ENCODE measurements at regions not wholly inside any gene's neighbourhood (a gene's known extent, or its start where the extent isn't known, plus 50 kb on each side); places are given as distances from the start of the nearest gene placed in this dataset.

DNA sequence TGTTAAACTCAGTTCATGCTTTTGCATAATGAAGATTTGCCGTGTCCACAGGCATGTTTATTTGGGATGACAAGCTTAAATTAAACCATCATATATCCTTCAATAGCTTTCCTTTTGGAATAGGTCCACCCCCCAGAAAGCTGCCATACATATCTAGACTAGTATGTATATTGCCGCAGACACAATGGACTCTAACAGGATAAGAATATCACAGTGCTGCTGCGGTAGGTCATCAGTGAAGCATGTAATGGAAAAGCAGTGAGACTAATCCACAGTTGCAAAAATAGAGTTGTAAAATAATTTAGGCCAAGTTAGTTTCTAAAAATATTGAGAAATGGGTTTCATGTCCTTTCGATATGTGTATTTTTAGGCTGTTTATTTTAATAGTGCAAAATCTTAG lies 819.9 kb upstream of the DPPA4 start:
- Histone ChIP-seq H3K4me3 (ENCODE audit: low read length in 2 of 2) (no peak overlapping the region), H3K9me3 (ENCODE audit: control insufficient read depth in 2 of 2, low read length in 2 of 2) (no peaks in the 10 kb centered on the region), H3K27ac (ENCODE audit: low read length) (no peak overlapping the region), H3K27me3 (ENCODE audit: control insufficient read depth in 1 of 2, insufficient read depth in 2 of 2, low read length in 2 of 2) (no peaks in the 10 kb centered on the region), H3K9ac (ENCODE audit: low read length in 2 of 2) (no peak overlapping the region), H3K36me3 (ENCODE audit: control insufficient read depth in 2 of 2, insufficient read depth in 2 of 2, low read length in 2 of 2) (no peaks in the 10 kb centered on the region), H3K4me1 (ENCODE audit: control insufficient read depth, insufficient read depth, low read length) (no peaks in the 10 kb centered on the region)

DNA sequence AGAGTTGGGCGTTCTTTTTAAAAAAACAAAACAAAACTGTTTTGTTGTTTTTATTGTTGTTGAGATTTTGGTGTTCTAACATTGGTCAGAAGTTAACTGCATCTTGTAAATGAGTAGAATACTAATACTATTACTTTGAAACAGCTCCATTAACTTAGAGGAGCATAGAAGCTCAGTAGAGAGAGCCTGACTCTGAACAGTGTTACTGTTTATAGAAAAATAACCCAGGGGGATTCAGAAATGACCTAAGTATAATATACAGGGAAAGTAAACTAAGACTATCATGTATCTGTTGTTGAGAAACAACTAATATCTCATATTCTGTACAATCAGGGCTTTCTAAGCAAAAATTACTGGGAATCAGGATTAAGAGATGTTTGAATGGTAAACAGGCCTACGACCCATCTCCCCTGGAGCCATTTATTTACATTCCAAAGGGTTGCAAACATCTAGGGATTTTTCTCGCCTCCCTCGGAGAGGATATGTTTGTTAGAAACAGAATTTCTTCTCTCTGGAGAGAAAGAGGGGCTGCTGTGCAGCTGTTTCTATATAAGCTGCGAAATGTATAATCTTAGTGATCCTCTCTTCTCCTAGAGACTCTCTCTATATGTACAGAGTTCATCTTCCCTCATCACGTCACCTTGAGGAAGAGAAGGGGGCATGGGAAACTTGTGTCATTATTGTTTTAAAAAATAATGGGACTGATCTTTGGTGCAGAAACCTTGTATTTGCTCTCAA lies 827.5 kb upstream of the DPPA4 start:
- H3K4me1 ChIP-seq (ENCODE audit: control insufficient read depth, insufficient read depth, low read length), result no peaks in the 10 kb centered on the region
- no peak overlapping the region for H3K27ac ChIP-seq (ENCODE audit: low read length)
- no peak overlapping the region for H3K9ac ChIP-seq (ENCODE audit: low read length in 2 of 2)
- no peaks in the 10 kb centered on the region for H3K36me3 ChIP-seq (ENCODE audit: control insufficient read depth in 2 of 2, insufficient read depth in 2 of 2, low read length in 2 of 2)
- no peaks in the 10 kb centered on the region for H3K27me3 ChIP-seq (ENCODE audit: control insufficient read depth in 1 of 2, insufficient read depth in 2 of 2, low read length in 2 of 2)
- no peak overlapping the region for H3K4me3 ChIP-seq (ENCODE audit: low read length in 2 of 2)
- no peaks in the 10 kb centered on the region for H3K9me3 ChIP-seq (ENCODE audit: control insufficient read depth in 2 of 2, low read length in 2 of 2)

- Histone ChIP-seq H3K9me3 (ENCODE audit: control insufficient read depth in 2 of 2, low read length in 2 of 2) (no peaks in the 10 kb centered on the region), H3K9ac (ENCODE audit: low read length in 2 of 2) (no peak overlapping the region), H3K4me1 (ENCODE audit: control insufficient read depth, insufficient read depth, low read length) (no peaks in the 10 kb centered on the region), H3K4me3 (ENCODE audit: low read length in 2 of 2) (no peak overlapping the region), H3K36me3 (ENCODE audit: control insufficient read depth in 2 of 2, insufficient read depth in 2 of 2, low read length in 2 of 2) (no peaks in the 10 kb centered on the region), H3K27ac (ENCODE audit: low read length) (no peak overlapping the region), H3K27me3 (ENCODE audit: control insufficient read depth in 1 of 2, insufficient read depth in 2 of 2, low read length in 2 of 2) (no peaks in the 10 kb centered on the region)
Measured at GRCh38 chr3:110165370-110165743, 828.0 kb upstream of the DPPA4 start.

- no peaks in the 10 kb centered on the region for H3K4me1 ChIP-seq (ENCODE audit: control insufficient read depth, insufficient read depth, low read length)
- no peaks in the 10 kb centered on the region for H3K36me3 ChIP-seq (ENCODE audit: control insufficient read depth in 2 of 2, insufficient read depth in 2 of 2, low read length in 2 of 2)
- H3K27me3 ChIP-seq (ENCODE audit: control insufficient read depth in 1 of 2, insufficient read depth in 2 of 2, low read length in 2 of 2), result no peaks in the 10 kb centered on the region
- no peak overlapping the region for H3K4me3 ChIP-seq (ENCODE audit: low read length in 2 of 2)
- H3K9me3 ChIP-seq (ENCODE audit: control insufficient read depth in 2 of 2, low read length in 2 of 2), result no peaks in the 10 kb centered on the region
- H3K9ac ChIP-seq (ENCODE audit: low read length in 2 of 2), result no peak overlapping the region
- no peak overlapping the region for H3K27ac ChIP-seq (ENCODE audit: low read length)
Measured at GRCh38 chr3:110165753-110166152, 828.4 kb upstream of the DPPA4 start.

- Histone ChIP-seq H3K9me3 (ENCODE audit: control insufficient read depth in 2 of 2, low read length in 2 of 2) (no peaks in the 10 kb centered on the region), H3K4me3 (ENCODE audit: low read length in 2 of 2) (no peak overlapping the region), H3K4me1 (ENCODE audit: control insufficient read depth, insufficient read depth, low read length) (no peaks in the 10 kb centered on the region), H3K27me3 (ENCODE audit: control insufficient read depth in 1 of 2, insufficient read depth in 2 of 2, low read length in 2 of 2) (no peaks in the 10 kb centered on the region), H3K9ac (ENCODE audit: low read length in 2 of 2) (no peak overlapping the region), H3K27ac (ENCODE audit: low read length) (no peak overlapping the region), H3K36me3 (ENCODE audit: control insufficient read depth in 2 of 2, insufficient read depth in 2 of 2, low read length in 2 of 2) (no peaks in the 10 kb centered on the region)
Measured at GRCh38 chr3:110166791-110167190, 829.4 kb upstream of the DPPA4 start.

DNA sequence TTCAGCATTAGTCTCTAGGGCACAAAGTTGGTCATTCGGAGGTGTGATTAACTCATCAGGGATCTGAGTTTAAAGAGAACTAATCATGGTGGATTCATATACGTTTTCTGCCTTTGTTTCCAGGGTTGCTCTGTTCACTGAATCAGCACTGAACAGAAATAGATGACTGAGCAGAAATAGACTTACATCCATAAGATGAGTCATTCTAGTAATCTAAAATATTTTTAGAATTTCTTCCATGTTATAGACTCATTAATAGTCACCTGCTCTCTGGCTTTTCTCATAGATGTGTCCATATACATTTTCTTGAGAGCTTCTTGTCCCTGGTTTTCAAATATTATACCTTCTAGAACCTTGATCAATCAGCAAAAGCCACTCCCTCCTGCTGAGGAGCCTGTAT lies 837.6 kb upstream of the DPPA4 start:
- H3K4me1 ChIP-seq (ENCODE audit: control insufficient read depth, insufficient read depth, low read length), result no peaks in the 10 kb centered on the region
- no peaks in the 10 kb centered on the region for H3K9me3 ChIP-seq (ENCODE audit: control insufficient read depth in 2 of 2, low read length in 2 of 2)
- H3K36me3 ChIP-seq (ENCODE audit: control insufficient read depth in 2 of 2, insufficient read depth in 2 of 2, low read length in 2 of 2), result no peaks in the 10 kb centered on the region
- no peak overlapping the region for H3K9ac ChIP-seq (ENCODE audit: low read length in 2 of 2)
- H3K27me3 ChIP-seq (ENCODE audit: control insufficient read depth in 1 of 2, insufficient read depth in 2 of 2, low read length in 2 of 2), result no peaks in the 10 kb centered on the region
- H3K4me3 ChIP-seq (ENCODE audit: low read length in 2 of 2), result no peak overlapping the region
- H3K27ac ChIP-seq (ENCODE audit: low read length), result no peak overlapping the region

- Histone ChIP-seq H3K9me3 (ENCODE audit: control insufficient read depth in 2 of 2, low read length in 2 of 2) (no peaks in the 10 kb centered on the region), H3K27ac (ENCODE audit: low read length) (no peak overlapping the region), H3K36me3 (ENCODE audit: control insufficient read depth in 2 of 2, insufficient read depth in 2 of 2, low read length in 2 of 2) (no peaks in the 10 kb centered on the region), H3K9ac (ENCODE audit: low read length in 2 of 2) (no peak overlapping the region), H3K27me3 (ENCODE audit: control insufficient read depth in 1 of 2, insufficient read depth in 2 of 2, low read length in 2 of 2) (no peaks in the 10 kb centered on the region), H3K4me3 (ENCODE audit: low read length in 2 of 2) (no peak overlapping the region), H3K4me1 (ENCODE audit: control insufficient read depth, insufficient read depth, low read length) (peaks cover 4% of the 10 kb centered on the region)
Measured at GRCh38 chr3:110178965-110179364, 841.6 kb upstream of the DPPA4 start.

DNA sequence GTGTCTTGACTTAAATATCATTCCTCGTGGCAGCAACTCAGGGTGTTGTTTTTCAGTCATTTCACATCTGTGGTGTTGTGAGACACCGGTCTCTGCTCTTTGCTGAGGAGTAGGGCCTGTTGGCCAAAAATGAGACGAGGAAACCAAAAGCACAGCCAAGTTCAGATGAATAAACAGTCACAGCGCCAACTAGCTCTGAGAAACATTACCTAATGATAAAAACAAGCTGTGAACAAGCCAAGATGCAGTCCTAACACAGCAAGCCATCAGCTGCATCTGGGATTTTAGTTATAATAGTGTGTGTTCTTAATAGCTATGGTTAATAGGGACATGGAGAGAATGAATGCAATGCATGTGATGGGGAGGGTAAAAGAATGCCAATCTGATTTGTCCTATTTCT lies 843.4 kb upstream of the DPPA4 start:
- peaks cover 4% of the 10 kb centered on the region for H3K4me1 ChIP-seq (ENCODE audit: control insufficient read depth, insufficient read depth, low read length)
- H3K27ac ChIP-seq (ENCODE audit: low read length), result no peak overlapping the region
- no peaks in the 10 kb centered on the region for H3K27me3 ChIP-seq (ENCODE audit: control insufficient read depth in 1 of 2, insufficient read depth in 2 of 2, low read length in 2 of 2)
- no peaks in the 10 kb centered on the region for H3K9me3 ChIP-seq (ENCODE audit: control insufficient read depth in 2 of 2, low read length in 2 of 2)
- H3K9ac ChIP-seq (ENCODE audit: low read length in 2 of 2), result no peak overlapping the region
- H3K36me3 ChIP-seq (ENCODE audit: control insufficient read depth in 2 of 2, insufficient read depth in 2 of 2, low read length in 2 of 2), result no peaks in the 10 kb centered on the region
- H3K4me3 ChIP-seq (ENCODE audit: low read length in 2 of 2), result peak overlapping the region in 1 of 2 donors; percentile 35

- peaks cover 4% of the 10 kb centered on the region for H3K4me1 ChIP-seq (ENCODE audit: control insufficient read depth, insufficient read depth, low read length)
- H3K27ac ChIP-seq (ENCODE audit: low read length), result no peak overlapping the region
- H3K36me3 ChIP-seq (ENCODE audit: control insufficient read depth in 2 of 2, insufficient read depth in 2 of 2, low read length in 2 of 2), result no peaks in the 10 kb centered on the region
- no peaks in the 10 kb centered on the region for H3K27me3 ChIP-seq (ENCODE audit: control insufficient read depth in 1 of 2, insufficient read depth in 2 of 2, low read length in 2 of 2)
- H3K9me3 ChIP-seq (ENCODE audit: control insufficient read depth in 2 of 2, low read length in 2 of 2), result no peaks in the 10 kb centered on the region
- H3K4me3 ChIP-seq (ENCODE audit: low read length in 2 of 2), result no peak overlapping the region
- no peak overlapping the region for H3K9ac ChIP-seq (ENCODE audit: low read length in 2 of 2)
Measured at GRCh38 chr3:110181226-110181625, 843.9 kb upstream of the DPPA4 start.

DNA sequence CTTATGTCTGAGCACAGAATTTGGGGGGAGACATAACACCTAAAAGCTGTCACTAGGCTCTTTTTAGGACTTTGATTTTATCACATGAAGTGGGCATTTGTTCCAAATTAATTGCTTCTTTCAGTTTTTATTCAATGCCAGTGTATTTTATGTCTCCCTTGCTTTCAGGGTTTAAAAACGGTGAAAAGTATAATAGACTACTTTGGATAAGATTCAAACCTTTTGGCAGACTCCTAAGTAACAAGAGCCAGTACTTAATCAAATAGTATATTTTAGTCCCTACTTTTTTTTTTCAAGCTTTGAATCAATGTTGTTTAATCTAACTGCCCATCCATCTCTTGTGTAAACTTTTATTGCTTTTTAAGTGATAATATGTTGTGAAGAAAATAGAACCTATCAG lies 847.2 kb upstream of the DPPA4 start:
- Histone ChIP-seq H3K27ac (ENCODE audit: low read length) (no peak overlapping the region), H3K36me3 (ENCODE audit: control insufficient read depth in 2 of 2, insufficient read depth in 2 of 2, low read length in 2 of 2) (no peaks in the 10 kb centered on the region), H3K27me3 (ENCODE audit: control insufficient read depth in 1 of 2, insufficient read depth in 2 of 2, low read length in 2 of 2) (no peaks in the 10 kb centered on the region), H3K9ac (ENCODE audit: low read length in 2 of 2) (no peak overlapping the region), H3K4me1 (ENCODE audit: control insufficient read depth, insufficient read depth, low read length) (peaks cover 4% of the 10 kb centered on the region), H3K9me3 (ENCODE audit: control insufficient read depth in 2 of 2, low read length in 2 of 2) (no peaks in the 10 kb centered on the region), H3K4me3 (ENCODE audit: low read length in 2 of 2) (no peak overlapping the region)

DNA sequence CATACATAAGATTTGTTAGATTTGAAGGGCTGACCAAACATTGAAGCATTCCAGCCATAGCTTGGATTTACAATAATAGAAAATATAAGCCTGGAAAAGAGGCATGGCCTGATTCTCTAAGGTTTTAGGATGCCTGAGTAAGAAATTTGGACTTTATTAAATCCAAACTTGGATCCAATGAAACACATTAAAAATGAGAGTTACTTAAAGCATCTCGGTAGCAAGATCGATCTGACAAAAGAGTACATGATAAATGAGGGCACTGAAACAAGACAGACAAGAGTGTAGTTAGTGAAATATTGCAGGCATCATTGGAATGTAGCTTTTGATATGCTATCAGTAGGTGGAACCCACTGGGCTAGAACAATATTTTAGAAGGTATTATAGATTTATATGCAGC lies 855.7 kb upstream of the DPPA4 start:
- Histone ChIP-seq H3K9ac (ENCODE audit: low read length in 2 of 2) (no peak overlapping the region), H3K9me3 (ENCODE audit: control insufficient read depth in 2 of 2, low read length in 2 of 2) (no peaks in the 10 kb centered on the region), H3K27ac (ENCODE audit: low read length) (no peak overlapping the region), H3K36me3 (ENCODE audit: control insufficient read depth in 2 of 2, insufficient read depth in 2 of 2, low read length in 2 of 2) (no peaks in the 10 kb centered on the region), H3K4me1 (ENCODE audit: control insufficient read depth, insufficient read depth, low read length) (no peaks in the 10 kb centered on the region), H3K4me3 (ENCODE audit: low read length in 2 of 2) (no peak overlapping the region), H3K27me3 (ENCODE audit: control insufficient read depth in 1 of 2, insufficient read depth in 2 of 2, low read length in 2 of 2) (no peaks in the 10 kb centered on the region)

Measured in stomach smooth muscle (tissue), 2 donors.